ENCODE measurements at regions not wholly inside any gene's neighbourhood (a gene's known extent, or its start where the extent isn't known, plus 50 kb on each side); places are given as distances from the start of the nearest gene placed in this dataset.

GRCh38 chr6:155635416-155635815 lies 179.8 kb upstream of the NOX3 start:
- TF ChIP-seq POLR2A (IDR thresholded peaks at IDR 0.05) (no peak), EP300 (IDR thresholded peaks at IDR 0.05) (no peak), POLR2AphosphoS5 (IDR thresholded peaks at IDR 0.05) (no peak)
- TF ChIP-seq, protein P1, sequence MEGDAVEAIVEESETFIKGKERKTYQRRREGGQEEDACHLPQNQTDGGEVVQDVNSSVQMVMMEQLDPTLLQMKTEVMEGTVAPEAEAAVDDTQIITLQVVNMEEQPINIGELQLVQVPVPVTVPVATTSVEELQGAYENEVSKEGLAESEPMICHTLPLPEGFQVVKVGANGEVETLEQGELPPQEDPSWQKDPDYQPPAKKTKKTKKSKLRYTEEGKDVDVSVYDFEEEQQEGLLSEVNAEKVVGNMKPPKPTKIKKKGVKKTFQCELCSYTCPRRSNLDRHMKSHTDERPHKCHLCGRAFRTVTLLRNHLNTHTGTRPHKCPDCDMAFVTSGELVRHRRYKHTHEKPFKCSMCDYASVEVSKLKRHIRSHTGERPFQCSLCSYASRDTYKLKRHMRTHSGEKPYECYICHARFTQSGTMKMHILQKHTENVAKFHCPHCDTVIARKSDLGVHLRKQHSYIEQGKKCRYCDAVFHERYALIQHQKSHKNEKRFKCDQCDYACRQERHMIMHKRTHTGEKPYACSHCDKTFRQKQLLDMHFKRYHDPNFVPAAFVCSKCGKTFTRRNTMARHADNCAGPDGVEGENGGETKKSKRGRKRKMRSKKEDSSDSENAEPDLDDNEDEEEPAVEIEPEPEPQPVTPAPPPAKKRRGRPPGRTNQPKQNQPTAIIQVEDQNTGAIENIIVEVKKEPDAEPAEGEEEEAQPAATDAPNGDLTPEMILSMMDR (IDR thresholded peaks at IDR 0.05): no peak

All from suprapubic skin (tissue), 4 donors.